Bronchial epithelial cell (primary cell): ENCODE measurements at regions not wholly inside any gene's neighbourhood (a gene's known extent, or its start where the extent isn't known, plus 50 kb on each side); places are given as distances from the start of the nearest gene placed in this dataset.
"Not testable (repeated sequence)": the region's sequence is repeated elsewhere in the genome, so short reads cannot be mapped to it uniquely, and the experiment has no call there.

Experiments used
- DNase-seq: peaks from one replicate; pipeline ENCODE4 v3.0.0-alpha.2; 2010; ENCODE audit warnings: low read depth
- FAIRE-seq: peaks from 2 replicates; lab custom pipeline; 2011; peaks lifted over from hg19 to GRCh38; lab: Jason Lieb, UNC
- H3K27me3 ChIP-seq: 2 replicates; pipeline ENCODE4 v1.5.1; 2011; ENCODE audit warnings: low read length; ENCODE audit not compliant: control insufficient read depth, insufficient read depth
- H3K36me3 ChIP-seq: 2 replicates; pipeline ENCODE4 v1.5.1; 2011; ENCODE audit warnings: low read length; ENCODE audit not compliant: control insufficient read depth, insufficient read depth
- H3K4me3 ChIP-seq: 2 replicates; pipeline ENCODE4 v1.5.1; 2011; ENCODE audit warnings: mild to moderate bottlenecking, low read depth, low read length, control low read depth
- TF ChIP-seq, protein P1 (sequence below): IDR thresholded peaks from 2 replicates; pipeline ENCODE4 v1.5.1; 2011; ENCODE audit warnings: mild to moderate bottlenecking, moderate library complexity, low read length, control low read depth, inconsistent platforms; ENCODE audit not compliant: insufficient read depth, severe bottlenecking

DNA sequence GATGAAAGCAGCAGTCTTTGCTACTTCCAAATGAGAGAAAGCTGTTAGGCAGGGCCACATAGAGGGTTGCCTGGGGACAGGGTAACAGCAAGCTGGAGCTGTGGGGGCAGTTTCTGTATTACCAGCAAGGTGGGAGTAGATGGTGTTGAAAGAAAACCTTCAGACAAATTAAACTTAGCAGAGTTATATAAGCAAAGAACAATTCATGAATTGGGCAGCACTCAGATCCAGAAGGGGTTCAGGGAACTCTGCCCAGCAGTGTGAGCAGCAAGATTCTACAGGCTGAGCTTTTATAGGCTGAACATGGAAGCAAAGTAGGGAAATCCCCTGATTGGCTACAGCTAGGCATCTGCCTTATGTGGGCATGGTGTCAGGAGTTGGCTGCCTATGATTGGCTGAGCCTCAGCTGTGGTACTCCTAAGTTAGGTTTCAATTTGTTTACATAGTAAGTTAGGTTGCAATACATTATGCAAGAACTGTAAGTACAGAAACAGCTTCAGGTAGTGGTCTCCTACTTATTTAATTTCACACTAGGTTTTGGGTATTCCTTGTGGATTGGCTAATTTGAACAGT lies 64.1 kb upstream of the TMPRSS2 start:
- DNase-seq (no peak), FAIRE-seq (no peak)
- H3K4me3 ChIP-seq: no peak overlapping the region
- H3K27me3 ChIP-seq: no peaks in the 10 kb centered on the region
- no peaks in the 10 kb centered on the region for H3K36me3 ChIP-seq
- TF ChIP-seq, protein P1, sequence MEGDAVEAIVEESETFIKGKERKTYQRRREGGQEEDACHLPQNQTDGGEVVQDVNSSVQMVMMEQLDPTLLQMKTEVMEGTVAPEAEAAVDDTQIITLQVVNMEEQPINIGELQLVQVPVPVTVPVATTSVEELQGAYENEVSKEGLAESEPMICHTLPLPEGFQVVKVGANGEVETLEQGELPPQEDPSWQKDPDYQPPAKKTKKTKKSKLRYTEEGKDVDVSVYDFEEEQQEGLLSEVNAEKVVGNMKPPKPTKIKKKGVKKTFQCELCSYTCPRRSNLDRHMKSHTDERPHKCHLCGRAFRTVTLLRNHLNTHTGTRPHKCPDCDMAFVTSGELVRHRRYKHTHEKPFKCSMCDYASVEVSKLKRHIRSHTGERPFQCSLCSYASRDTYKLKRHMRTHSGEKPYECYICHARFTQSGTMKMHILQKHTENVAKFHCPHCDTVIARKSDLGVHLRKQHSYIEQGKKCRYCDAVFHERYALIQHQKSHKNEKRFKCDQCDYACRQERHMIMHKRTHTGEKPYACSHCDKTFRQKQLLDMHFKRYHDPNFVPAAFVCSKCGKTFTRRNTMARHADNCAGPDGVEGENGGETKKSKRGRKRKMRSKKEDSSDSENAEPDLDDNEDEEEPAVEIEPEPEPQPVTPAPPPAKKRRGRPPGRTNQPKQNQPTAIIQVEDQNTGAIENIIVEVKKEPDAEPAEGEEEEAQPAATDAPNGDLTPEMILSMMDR: no peak

DNA sequence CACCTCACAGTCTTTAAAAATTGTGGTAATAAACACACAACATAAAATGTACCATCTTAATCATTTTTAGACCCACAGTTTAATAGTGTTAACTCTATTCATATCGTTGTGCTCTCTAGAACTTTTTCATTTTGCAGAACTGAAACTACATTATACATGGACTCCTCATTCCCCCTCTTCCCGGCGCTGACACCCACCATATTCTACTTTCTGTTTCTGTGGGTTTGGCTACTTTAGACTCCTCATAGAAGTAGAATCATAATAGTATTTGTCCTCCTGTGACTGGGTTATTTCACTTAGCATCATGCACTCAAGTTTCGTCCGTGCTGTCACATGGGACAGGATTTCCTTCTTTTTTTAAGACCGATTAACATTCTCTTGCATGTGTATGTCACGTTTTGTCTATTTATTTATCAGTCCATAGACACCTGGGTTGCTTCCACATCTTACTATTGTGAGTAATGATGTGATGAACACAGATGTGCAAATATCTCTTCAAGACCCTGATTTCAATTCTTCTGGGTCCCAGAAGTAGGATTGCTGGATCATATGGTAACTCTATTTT lies 62.9 kb upstream of the TMPRSS2 start:
- no peak for FAIRE-seq
- DNase-seq: no peak
- TF ChIP-seq, protein P1: no peak
- H3K27me3 ChIP-seq: no peaks in the 10 kb centered on the region
- H3K36me3 ChIP-seq: no peaks in the 10 kb centered on the region
- no peak overlapping the region for H3K4me3 ChIP-seq

DNA sequence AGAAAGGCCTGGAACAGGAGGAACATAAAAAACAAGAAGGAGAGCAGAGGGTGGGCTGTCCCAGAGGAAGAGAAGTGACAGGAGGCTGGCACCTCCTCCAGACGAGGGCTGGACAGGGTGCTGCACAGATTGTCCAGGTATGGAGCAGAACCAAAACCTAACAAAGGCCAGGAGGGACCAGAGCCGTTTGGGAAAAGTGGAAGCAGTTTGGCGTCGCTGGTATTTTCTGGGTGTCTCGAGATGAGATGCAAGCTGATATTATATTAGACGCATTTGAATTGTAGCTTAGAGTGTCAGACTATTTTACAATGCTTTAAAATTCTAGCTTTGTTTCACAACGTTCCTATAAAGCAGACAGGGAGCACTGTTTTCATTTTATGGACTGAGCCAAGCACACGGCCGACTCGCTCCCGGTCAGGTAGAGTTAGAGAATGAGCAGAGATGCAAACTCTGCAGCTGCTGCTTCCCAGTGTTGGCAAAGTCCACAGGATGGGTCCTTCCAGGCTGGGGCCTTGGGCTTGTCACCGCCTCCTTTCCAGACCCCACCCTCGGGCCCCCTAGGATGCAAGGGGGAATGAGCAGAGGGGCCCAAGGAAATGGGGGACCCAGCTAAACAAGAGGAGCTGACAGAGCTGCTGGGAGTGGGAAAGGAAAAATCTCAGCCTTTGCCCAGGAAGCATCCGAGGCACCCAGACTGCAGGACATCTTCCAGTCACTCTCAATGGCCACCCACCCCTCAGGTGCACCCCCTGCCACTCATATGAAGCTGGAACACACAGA lies 60.8 kb upstream of the TMPRSS2 start:
- FAIRE-seq: peak; percentile 18

DNA sequence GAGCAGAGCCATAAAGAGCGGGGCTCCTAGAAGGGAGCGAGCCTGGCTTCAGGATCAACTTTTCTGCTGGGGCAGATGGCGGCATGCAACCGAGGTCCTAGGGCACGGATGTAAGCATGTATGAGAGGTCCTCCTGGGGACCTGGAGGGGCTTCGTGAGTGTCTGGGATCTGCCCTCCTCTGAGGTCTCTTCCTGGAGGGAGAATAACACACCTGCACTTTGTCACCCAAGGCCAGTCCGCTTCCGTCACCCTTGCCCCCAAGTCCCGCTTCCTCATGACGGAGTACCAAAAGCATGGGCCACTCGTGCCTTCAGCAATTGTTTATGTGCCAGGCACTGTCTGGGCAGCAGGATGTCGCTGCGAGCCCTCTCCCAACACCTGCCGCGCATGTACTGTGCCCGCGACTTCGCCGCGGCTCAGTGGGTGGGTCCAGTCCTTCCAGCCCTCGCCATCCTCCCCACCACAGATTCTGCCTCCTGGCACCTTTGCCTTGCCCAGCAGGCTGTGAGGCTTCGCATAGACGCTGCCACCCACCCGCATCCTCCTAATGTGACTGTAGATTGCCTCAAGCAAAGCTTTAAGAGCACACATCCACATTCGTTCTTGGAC lies 60.0 kb upstream of the TMPRSS2 start:
- no peaks in the 10 kb centered on the region for H3K27me3 ChIP-seq
- DNase-seq (no peak), FAIRE-seq (peak; percentile 72)
- H3K36me3 ChIP-seq: no peaks in the 10 kb centered on the region
- no peak overlapping the region for H3K4me3 ChIP-seq
- TF ChIP-seq, protein P1: no peak

More for the DNA sequence above, 60.8 kb upstream of the TMPRSS2 start:
- Histone ChIP-seq H3K27me3 (no peaks in the 10 kb centered on the region), H3K4me3 (no peak overlapping the region), H3K36me3 (no peaks in the 10 kb centered on the region)
- DNase-seq: no peak
- TF ChIP-seq, protein P1: no peak

DNA sequence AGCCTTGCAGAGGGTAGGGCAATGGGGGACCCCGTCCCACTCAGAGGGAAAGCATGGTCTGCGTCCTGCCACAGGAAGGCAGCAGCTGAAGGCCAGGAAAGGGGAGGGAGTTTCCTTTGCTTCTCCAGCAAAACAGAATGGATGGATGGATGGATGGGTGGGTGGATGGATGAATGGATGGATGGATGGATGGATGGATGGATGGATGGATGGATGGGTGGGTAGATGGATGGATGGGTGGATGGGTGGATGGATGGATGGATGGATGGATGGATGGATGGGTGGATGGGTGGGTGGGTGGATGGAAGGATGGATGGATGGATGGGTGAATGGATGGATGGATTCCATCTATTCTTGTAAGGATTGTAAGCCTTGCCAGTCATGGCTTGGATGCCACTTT lies 59.3 kb upstream of the TMPRSS2 start:
- FAIRE-seq, DNase-seq, H3K36me3 ChIP-seq, H3K4me3 ChIP-seq, H3K27me3 ChIP-seq: not testable (repeated sequence)

DNA sequence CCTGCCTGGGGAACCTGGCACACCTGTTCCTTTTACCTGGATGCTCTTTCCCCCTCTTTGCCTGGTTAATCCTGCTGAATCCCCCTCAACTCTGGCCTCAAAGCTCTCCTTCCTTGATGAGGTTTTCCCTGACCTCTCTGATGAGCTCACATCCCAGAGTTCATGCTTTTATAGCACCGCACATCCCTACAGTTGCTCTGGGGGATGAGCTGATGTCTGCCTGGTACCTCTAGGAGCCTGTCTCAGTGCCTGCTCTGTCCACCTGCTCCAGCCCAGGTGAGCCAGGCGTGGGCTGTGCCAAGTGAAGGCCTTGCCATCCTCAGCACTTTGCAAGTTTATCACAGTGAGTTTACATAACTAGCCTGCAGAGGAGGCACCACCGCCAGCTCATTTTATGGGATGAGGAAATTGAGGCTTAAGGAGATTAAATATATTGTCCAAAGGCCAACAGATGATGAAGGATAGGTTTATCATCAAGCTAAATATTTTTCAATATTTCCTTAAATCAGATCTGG lies 58.6 kb upstream of the TMPRSS2 start:
- no peak for FAIRE-seq

More for the DNA sequence above, 58.6 kb upstream of the TMPRSS2 start:
- Histone ChIP-seq H3K36me3 (no peaks in the 10 kb centered on the region), H3K4me3 (no peak overlapping the region), H3K27me3 (no peaks in the 10 kb centered on the region)
- TF ChIP-seq, protein P1: no peak
- DNase-seq: no peak
